ENCODE measurements at regions not wholly inside any gene's neighbourhood (a gene's known extent, or its start where the extent isn't known, plus 50 kb on each side); places are given as distances from the start of the nearest gene placed in this dataset.

GRCh38 chr3:154678041-154678654 is 248.2 kb upstream of the GPR149 start:
- ChIA-PET POLR2A (no interaction called here), CTCF (no interaction called here)
- no peaks in the 10 kb centered on the region for H3K36me3 ChIP-seq (ENCODE audit: control insufficient read depth, insufficient read depth, low read length)
- H3K27me3 ChIP-seq (ENCODE audit: control insufficient read depth, insufficient read depth, low read length), result no peaks in the 10 kb centered on the region
- no peak overlapping the region for H3K4me3 ChIP-seq (ENCODE audit: low read depth, low read length)
- DNase-seq (ENCODE audit: low read depth), result no peak
- TF ChIP-seq, protein P1, sequence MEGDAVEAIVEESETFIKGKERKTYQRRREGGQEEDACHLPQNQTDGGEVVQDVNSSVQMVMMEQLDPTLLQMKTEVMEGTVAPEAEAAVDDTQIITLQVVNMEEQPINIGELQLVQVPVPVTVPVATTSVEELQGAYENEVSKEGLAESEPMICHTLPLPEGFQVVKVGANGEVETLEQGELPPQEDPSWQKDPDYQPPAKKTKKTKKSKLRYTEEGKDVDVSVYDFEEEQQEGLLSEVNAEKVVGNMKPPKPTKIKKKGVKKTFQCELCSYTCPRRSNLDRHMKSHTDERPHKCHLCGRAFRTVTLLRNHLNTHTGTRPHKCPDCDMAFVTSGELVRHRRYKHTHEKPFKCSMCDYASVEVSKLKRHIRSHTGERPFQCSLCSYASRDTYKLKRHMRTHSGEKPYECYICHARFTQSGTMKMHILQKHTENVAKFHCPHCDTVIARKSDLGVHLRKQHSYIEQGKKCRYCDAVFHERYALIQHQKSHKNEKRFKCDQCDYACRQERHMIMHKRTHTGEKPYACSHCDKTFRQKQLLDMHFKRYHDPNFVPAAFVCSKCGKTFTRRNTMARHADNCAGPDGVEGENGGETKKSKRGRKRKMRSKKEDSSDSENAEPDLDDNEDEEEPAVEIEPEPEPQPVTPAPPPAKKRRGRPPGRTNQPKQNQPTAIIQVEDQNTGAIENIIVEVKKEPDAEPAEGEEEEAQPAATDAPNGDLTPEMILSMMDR (IDR thresholded peaks at IDR 0.05; ENCODE audit: insufficient read depth, low read depth, low read length), result no peak

DNA sequence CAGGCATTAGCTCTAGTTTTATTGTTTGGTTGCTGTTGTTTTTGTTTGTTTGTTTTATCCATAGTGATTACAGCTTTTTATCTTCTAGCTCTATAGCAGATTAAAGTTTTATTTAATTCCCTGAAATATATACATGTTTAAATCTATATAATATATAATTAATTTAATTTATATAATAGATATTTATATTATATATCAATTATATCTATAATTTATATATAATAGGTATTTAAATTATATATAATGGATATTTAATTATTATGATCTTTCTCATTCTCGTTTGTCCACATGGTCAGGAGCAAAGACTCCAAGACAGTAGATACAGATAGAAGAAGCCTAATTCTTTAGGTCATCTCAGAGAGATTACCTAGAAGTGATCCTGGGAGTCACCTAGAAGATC is 238.8 kb upstream of the GPR149 start:
- DNase-seq (ENCODE audit: low read depth), result no peak
- TF ChIP-seq, protein P1 (IDR thresholded peaks at IDR 0.05; ENCODE audit: insufficient read depth, low read depth, low read length), result no peak
- POLR2A ChIA-PET, result no interaction called here
- no peaks in the 10 kb centered on the region for H3K27me3 ChIP-seq (ENCODE audit: control insufficient read depth, insufficient read depth, low read length)
- no peaks in the 10 kb centered on the region for H3K36me3 ChIP-seq (ENCODE audit: control insufficient read depth, insufficient read depth, low read length)
- CTCF ChIA-PET, result no interaction called here
- H3K4me3 ChIP-seq (ENCODE audit: low read depth, low read length), result no peak overlapping the region

GRCh38 chr3:154668187-154668586 is 238.2 kb upstream of the GPR149 start:
- ChIA-PET POLR2A (no interaction called here), CTCF (no interaction called here)
- H3K36me3 ChIP-seq (ENCODE audit: control insufficient read depth, insufficient read depth, low read length), result no peaks in the 10 kb centered on the region
- TF ChIP-seq, protein P1 (IDR thresholded peaks at IDR 0.05; ENCODE audit: insufficient read depth, low read depth, low read length), result no peak
- DNase-seq (ENCODE audit: low read depth), result no peak
- no peaks in the 10 kb centered on the region for H3K27me3 ChIP-seq (ENCODE audit: control insufficient read depth, insufficient read depth, low read length)
- no peak overlapping the region for H3K4me3 ChIP-seq (ENCODE audit: low read depth, low read length)

- Histone ChIP-seq H3K4me3 (ENCODE audit: low read depth, low read length) (no peak overlapping the region), H3K36me3 (ENCODE audit: control insufficient read depth, insufficient read depth, low read length) (no peaks in the 10 kb centered on the region), H3K27me3 (ENCODE audit: control insufficient read depth, insufficient read depth, low read length) (no peaks in the 10 kb centered on the region)
- ChIA-PET CTCF (interaction anchor here (1.1 to 1.4 kb wide), 2 partner anchors 10 to 13 kb away, joined by 4 to 5 read pairs; no protein-coding TSS in a partner anchor), POLR2A (no interaction called here)
- TF ChIP-seq, protein P1 (IDR thresholded peaks at IDR 0.05; ENCODE audit: insufficient read depth, low read depth, low read length), result no peak
- DNase-seq (ENCODE audit: low read depth), result no peak
These were observed 236.6 kb upstream of the GPR149 start for GRCh38 chr3:154666542-154666941.

- POLR2A ChIA-PET, result no interaction called here
- CTCF ChIA-PET, result no interaction called here
- Histone ChIP-seq H3K27me3 (ENCODE audit: control insufficient read depth, insufficient read depth, low read length) (no peaks in the 10 kb centered on the region), H3K4me3 (ENCODE audit: low read depth, low read length) (no peak overlapping the region), H3K36me3 (ENCODE audit: control insufficient read depth, insufficient read depth, low read length) (no peaks in the 10 kb centered on the region)
- TF ChIP-seq, protein P1 (IDR thresholded peaks at IDR 0.05; ENCODE audit: insufficient read depth, low read depth, low read length), result no peak
- DNase-seq (ENCODE audit: low read depth), result no peak
These were observed 234.7 kb upstream of the GPR149 start for GRCh38 chr3:154664714-154665113.

Data from BJ (cell line).